ENCODE measurements at regions not wholly inside any gene's neighbourhood (a gene's known extent, or its start where the extent isn't known, plus 50 kb on each side); places are given as distances from the start of the nearest gene placed in this dataset.

DNA sequence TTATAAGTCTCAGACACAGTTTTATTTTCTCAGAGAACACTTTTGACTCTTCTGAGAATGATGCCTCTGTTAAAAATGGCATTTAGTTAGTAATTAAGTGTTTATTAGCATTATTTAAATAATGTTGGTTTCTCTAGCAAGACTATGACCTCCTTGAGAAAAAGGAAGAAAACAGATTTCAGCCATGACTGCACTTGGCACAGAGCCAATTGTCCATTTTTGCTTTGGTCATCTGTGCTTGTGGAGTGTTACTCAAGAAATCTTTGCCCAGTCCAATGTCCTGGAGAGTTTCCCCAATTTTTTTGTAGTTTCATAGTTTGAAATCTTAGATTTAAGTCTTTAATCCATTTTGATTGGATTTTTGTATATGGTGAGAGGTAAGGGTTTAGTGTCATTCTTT is 1229.4 kb upstream of the FAM98A start:
- H3K27ac ChIP-seq (ENCODE audit: low read length), result no peak overlapping the region
- H3K9ac ChIP-seq (ENCODE audit: low read length), result no peak overlapping the region
- H3K9me3 ChIP-seq (ENCODE audit: low read length), result no peaks in the 10 kb centered on the region
- H3K4me2 ChIP-seq (ENCODE audit: low read length), result no peak overlapping the region
- H2AFZ ChIP-seq (ENCODE audit: low read depth, low read length), result no peak overlapping the region
- no peaks in the 10 kb centered on the region for H3F3A ChIP-seq (ENCODE audit: insufficient read depth, low read length, poor library complexity, severe bottlenecking)
- no peak overlapping the region for H3K4me3 ChIP-seq (ENCODE audit: low read length)
- no peaks in the 10 kb centered on the region for H4K20me1 ChIP-seq (ENCODE audit: insufficient read depth)
- H3K79me2 ChIP-seq (replicated peaks; ENCODE audit: insufficient read depth, low read length), result no peaks in the 10 kb centered on the region
- no peaks in the 10 kb centered on the region for H3K36me3 ChIP-seq (ENCODE audit: insufficient read depth, low read length)
- no peaks in the 10 kb centered on the region for H3K27me3 ChIP-seq (ENCODE audit: insufficient read depth, low read depth, low read length)
- TF ChIP-seq, protein P1, sequence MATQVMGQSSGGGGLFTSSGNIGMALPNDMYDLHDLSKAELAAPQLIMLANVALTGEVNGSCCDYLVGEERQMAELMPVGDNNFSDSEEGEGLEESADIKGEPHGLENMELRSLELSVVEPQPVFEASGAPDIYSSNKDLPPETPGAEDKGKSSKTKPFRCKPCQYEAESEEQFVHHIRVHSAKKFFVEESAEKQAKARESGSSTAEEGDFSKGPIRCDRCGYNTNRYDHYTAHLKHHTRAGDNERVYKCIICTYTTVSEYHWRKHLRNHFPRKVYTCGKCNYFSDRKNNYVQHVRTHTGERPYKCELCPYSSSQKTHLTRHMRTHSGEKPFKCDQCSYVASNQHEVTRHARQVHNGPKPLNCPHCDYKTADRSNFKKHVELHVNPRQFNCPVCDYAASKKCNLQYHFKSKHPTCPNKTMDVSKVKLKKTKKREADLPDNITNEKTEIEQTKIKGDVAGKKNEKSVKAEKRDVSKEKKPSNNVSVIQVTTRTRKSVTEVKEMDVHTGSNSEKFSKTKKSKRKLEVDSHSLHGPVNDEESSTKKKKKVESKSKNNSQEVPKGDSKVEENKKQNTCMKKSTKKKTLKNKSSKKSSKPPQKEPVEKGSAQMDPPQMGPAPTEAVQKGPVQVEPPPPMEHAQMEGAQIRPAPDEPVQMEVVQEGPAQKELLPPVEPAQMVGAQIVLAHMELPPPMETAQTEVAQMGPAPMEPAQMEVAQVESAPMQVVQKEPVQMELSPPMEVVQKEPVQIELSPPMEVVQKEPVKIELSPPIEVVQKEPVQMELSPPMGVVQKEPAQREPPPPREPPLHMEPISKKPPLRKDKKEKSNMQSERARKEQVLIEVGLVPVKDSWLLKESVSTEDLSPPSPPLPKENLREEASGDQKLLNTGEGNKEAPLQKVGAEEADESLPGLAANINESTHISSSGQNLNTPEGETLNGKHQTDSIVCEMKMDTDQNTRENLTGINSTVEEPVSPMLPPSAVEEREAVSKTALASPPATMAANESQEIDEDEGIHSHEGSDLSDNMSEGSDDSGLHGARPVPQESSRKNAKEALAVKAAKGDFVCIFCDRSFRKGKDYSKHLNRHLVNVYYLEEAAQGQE (IDR thresholded peaks at IDR 0.05; ENCODE audit: borderline replicate concordance), result no peak
- no peaks in the 10 kb centered on the region for H3K9me2 ChIP-seq (ENCODE audit: insufficient read depth, low read length)

DNA sequence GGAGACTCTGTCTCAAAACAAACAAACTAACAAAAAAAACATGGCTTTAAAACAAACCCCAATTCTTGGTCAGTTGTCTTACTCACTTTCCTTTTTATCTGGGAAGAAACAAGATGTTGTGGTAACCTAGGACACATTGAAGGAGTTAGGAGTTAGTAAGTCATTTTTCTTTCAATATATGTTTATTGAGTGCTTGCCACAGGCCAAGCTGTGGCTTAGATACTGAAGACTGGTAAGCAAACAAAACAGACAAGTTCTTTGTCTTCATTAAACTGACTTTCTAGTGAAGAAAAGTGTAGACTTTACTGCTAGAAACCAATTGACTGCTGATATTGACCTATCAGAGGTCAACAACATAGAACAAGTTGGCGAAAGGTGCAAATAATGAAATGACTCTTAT is 1228.3 kb upstream of the FAM98A start:
- no peak overlapping the region for H3K27ac ChIP-seq (ENCODE audit: low read length)
- no peak overlapping the region for H3K4me3 ChIP-seq (ENCODE audit: low read length)

More for the DNA sequence above, 1228.3 kb upstream of the FAM98A start:
- H3K9me3 ChIP-seq (ENCODE audit: low read length), result no peaks in the 10 kb centered on the region
- no peaks in the 10 kb centered on the region for H3K9me2 ChIP-seq (ENCODE audit: insufficient read depth, low read length)
- H2AFZ ChIP-seq (ENCODE audit: low read depth, low read length), result no peak overlapping the region
- H3K79me2 ChIP-seq (replicated peaks; ENCODE audit: insufficient read depth, low read length), result no peaks in the 10 kb centered on the region
- TF ChIP-seq, protein P2, sequence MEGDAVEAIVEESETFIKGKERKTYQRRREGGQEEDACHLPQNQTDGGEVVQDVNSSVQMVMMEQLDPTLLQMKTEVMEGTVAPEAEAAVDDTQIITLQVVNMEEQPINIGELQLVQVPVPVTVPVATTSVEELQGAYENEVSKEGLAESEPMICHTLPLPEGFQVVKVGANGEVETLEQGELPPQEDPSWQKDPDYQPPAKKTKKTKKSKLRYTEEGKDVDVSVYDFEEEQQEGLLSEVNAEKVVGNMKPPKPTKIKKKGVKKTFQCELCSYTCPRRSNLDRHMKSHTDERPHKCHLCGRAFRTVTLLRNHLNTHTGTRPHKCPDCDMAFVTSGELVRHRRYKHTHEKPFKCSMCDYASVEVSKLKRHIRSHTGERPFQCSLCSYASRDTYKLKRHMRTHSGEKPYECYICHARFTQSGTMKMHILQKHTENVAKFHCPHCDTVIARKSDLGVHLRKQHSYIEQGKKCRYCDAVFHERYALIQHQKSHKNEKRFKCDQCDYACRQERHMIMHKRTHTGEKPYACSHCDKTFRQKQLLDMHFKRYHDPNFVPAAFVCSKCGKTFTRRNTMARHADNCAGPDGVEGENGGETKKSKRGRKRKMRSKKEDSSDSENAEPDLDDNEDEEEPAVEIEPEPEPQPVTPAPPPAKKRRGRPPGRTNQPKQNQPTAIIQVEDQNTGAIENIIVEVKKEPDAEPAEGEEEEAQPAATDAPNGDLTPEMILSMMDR (IDR thresholded peaks at IDR 0.05; ENCODE audit: poor library complexity, severe bottlenecking), result no peak
- TF ChIP-seq TAF1 (IDR thresholded peaks at IDR 0.05; ENCODE audit: low read depth), result no peak
- TF ChIP-seq SMC3 (conservative IDR thresholded peaks at IDR 0.05; ENCODE audit: poor library complexity), result no peak
- no peak for TF ChIP-seq RAD21 (conservative IDR thresholded peaks at IDR 0.05)
- no peak for TF ChIP-seq EP300 (conservative IDR thresholded peaks at IDR 0.05; ENCODE audit: poor library complexity, severe bottlenecking)
- TF ChIP-seq POLR2AphosphoS5 (IDR thresholded peaks at IDR 0.05), result no peak
- TF ChIP-seq MXI1 (conservative IDR thresholded peaks at IDR 0.05; ENCODE audit: poor library complexity, severe bottlenecking), result no peak
- no peak for TF ChIP-seq EZH2 (IDR thresholded peaks at IDR 0.05; ENCODE audit: borderline replicate concordance, insufficient read depth, low read length, poor library complexity, severe bottlenecking)
- TF ChIP-seq, protein P1 (IDR thresholded peaks at IDR 0.05; ENCODE audit: borderline replicate concordance), result no peak
- no peak overlapping the region for H3K4me2 ChIP-seq (ENCODE audit: low read length)
- no peaks in the 10 kb centered on the region for H3K27me3 ChIP-seq (ENCODE audit: insufficient read depth, low read depth, low read length)
- H4K20me1 ChIP-seq (ENCODE audit: insufficient read depth), result no peaks in the 10 kb centered on the region
- no peaks in the 10 kb centered on the region for H3F3A ChIP-seq (ENCODE audit: insufficient read depth, low read length, poor library complexity, severe bottlenecking)
- no peaks in the 10 kb centered on the region for H3K36me3 ChIP-seq (ENCODE audit: insufficient read depth, low read length)
- H3K9ac ChIP-seq (ENCODE audit: low read length), result no peak overlapping the region
